NCI-H82 (cell line): ENCODE measurements at regions not wholly inside any gene's neighbourhood (a gene's known extent, or its start where the extent isn't known, plus 50 kb on each side); places are given as distances from the start of the nearest gene placed in this dataset.
A peak's percentile ranks its signal among the peaks of the same experiment; 100 is the strongest.

Experiments
- DNase-seq: peaks from one replicate; lab custom pipeline; 2025; lab: John Stamatoyannopoulos, UW

GRCh38 chr2:122883849-122884248 lies 1128.4 kb downstream of the TSN start:
- no peak for DNase-seq

DNA sequence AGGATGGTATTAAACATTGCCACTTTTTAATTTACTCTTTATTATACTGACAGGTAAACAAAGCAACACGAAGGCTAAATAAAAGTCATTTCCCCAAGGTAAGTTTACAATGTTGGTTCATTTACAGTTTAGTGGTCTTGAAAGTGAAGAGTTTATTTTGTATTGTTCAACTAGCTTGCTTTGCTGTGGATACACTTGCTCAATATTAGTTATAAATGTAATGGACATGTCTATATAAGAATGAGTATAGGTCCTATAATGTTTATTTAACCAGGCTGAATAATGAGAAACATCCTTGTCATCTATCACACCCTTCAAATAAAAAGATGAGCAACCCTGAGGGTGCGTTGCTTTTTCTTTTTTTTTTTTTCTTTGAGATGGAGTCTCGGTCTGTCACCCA lies 1129.4 kb downstream of the TSN start:
- DNase-seq, result no peak

- no peak for DNase-seq
Measured at GRCh38 chr2:122885436-122885835, 1130.0 kb downstream of the TSN start.

DNA sequence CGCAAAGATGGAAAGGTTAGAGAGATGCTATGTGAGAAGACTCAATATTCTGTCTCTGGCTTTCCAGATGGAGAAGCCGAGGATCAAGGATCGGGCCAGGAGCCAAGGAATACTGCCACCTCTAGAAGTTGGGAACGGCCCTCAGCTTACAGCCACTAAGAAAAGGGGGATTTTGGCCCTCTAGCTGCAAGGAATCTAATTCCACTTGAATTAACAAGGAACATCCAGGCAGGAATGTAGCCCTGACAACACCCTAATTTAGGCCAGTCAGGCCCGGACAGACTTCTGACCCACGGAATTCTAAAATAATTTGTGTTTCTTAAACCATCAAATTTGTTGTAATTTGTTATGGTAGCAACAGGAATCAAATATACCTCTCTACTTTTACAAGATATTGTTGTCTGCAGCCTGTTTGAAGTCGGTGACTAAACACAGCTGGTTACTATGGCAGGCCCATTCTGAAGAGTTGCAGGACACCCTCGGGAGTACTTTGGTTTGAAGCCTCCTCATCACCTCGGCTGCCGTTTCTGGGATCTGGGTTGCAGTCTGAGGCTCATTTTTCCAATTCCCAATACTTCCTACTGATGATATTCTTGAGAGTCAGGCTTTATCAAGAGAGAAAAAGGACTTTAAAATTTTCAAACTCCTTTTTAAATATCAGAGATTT lies 1131.2 kb downstream of the TSN start:
- peak; percentile 69 for DNase-seq

DNA sequence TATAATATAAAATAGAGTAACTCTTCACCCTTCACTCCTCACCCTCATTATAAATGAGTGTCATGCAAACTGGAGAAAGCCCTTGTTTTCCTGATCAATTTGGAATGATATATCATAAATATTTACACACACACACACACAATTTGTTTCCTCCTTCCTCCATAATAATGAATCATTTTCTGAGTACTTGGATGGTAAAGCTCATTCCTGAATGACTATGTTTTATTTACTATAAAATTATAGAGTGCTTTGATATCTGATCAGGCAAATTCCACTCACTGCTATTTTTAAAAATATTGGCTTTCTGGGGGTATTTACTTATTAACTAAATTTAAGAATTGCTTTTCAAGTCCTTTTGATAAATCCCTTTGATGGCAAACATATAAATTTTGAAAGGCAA lies 1125.5 kb upstream of the CNTNAP5 start:
- DNase-seq, result no peak

GRCh38 chr2:122905431-122905830 lies 1119.7 kb upstream of the CNTNAP5 start:
- no peak for DNase-seq

DNA sequence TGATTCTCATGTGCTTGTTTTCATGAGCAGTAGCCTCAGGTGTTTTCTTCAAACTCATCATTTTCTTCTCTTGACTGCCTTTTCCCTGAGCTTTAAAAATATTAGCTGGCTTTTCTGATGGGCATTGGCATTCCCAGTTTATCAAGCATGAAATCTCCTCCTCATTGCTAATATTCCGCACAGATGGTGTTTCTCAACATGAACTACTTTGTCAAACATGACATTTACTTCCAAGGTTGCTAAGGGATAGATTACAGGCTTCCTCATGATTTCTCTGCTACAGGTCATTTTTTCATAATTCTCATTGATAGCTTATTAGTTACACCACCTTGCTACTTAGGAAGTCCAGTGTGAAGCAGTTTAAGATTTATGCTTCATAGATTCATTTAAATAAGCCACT lies 1116.9 kb upstream of the CNTNAP5 start:
- DNase-seq, result peak; percentile 11

DNA sequence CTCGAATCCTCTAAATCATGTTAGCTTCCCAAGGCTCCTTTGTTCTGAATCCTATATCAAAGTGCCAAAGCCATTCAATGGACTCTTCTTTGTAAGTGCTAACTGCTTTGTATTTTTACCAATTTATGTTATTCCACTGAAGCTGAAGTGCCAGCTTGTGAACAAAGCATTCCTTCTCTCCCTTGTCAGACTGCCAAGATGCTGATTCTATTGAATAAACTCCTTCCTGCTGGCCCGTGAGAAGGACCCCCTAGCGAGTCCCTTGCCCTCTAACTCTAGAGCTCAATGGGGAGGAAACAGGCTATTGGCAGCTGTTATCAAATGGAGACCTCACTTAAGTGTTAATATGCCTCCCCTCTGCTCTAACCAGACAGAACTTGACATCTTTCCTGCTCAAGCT lies 1097.9 kb upstream of the CNTNAP5 start:
- no peak for DNase-seq

- no peak for DNase-seq
Measured at GRCh38 chr2:122927710-122928557, 1097.2 kb upstream of the CNTNAP5 start.

DNA sequence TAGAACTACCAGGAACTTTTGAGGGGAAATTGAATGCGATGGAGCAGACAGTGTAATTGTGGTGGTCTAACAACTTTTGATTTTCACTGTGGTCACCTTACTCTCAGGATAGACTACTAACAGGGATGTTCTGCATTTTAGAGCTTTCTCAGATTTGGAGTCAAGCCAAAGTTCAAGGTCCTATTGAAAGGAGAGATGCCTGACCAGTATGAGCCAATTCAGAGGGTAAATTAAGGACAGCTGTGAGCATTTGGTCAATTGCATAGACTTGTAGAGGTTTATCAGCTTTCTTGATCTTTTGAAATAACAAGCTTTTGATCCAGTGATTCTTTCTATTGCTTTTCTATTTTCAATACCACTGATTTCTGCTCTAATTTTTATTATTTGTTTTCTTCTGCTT lies 1095.7 kb upstream of the CNTNAP5 start:
- DNase-seq, result no peak

GRCh38 chr2:122935506-122935905 lies 1089.6 kb upstream of the CNTNAP5 start:
- DNase-seq, result no peak

DNA sequence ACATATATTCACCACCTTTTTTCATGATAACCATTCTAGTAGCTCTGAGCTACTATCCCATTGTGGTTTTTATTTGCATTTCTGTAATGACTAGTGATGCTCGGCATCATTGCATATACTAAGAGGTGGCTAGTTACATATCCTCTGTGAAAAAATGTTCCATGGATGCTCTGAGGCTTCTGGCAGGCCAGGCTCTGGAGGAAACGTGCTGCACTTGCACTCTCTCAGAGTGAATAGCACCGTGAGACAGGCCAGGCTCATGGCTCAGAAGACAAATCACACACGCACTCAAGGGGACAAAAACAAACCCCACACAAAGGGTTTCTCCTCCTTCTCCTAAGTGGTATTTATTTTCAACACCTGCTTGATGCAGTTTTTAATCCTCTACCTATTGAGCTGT lies 1085.3 kb upstream of the CNTNAP5 start:
- no peak for DNase-seq

DNA sequence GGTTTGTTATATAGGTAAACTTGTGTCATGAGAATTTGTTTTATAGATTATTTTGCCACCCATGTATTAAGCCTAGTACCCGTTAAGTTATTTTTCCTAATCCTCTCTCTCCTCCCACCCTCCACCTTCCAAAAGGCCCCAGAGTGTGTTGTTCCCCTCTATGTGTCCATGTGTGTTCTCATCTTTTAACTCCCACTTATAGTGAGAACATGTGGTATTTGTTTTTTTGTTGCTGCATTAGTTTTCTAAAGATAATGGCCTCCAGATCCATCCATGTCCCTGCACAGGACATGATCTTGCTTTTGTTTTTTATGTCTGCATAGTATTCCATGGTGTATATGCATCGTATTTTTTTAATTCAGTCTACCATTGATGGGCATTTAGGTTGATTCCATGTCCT lies 1075.6 kb upstream of the CNTNAP5 start:
- DNase-seq, result no peak

DNA sequence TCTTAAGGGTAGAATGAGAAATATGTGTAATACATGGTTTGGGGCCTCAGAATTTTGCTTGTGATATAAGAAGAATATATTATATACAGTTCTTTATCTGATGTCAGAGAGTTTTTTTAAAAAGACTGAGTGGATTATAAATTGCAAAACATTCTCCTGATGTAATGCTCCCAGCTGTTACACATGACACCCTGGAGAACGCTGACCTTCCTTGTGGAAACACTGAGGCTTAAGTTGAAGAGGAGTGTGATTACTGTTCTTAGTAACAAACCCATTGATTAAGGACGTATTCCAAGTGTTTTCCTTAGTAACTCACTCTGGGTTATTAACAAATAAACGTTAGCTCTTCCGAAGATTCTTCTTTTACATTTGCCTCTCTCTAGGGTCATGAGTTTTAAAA lies 1069.3 kb upstream of the CNTNAP5 start:
- peak; percentile 41 for DNase-seq

DNA sequence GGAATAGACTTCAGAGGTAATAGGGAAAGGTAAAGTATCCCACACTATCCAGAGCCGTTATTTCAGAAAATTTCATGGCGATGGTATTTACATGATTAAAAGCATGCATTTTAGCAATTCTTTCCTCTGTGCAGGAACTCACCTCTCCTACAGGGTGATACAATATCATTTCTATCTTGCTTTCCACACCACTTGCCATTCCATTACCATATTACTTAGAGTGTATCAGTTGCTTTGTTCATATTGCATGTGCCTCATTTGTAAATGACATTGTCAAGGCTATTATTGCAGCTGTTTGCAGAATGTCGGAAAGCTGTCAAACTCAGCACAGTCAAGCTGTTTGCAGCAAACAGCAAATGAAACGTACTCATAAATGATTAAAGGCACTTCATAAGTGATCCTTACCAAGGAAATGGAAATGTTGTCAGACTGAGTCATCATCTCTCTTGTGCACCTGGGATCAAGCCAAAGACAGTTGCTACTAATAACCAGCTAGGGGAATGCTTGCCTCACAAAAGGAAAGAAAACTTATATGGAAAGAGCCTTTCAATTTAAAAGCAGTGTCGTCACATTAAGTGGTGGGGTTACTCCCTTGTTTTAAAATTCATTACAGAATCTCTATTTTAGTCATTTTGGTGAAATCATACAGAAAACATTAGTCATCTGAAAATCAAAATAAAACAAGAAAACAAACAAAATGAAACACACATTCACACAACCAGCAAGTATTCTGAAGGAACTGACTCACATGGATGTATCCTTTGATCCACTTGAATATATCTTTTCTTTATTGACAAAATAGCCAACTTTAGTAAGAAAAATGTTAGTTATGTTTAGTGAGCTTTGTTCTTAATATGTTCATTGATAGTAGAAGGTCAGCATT lies 1064.1 kb upstream of the CNTNAP5 start:
- DNase-seq, result no peak

- no peak for DNase-seq
Measured at GRCh38 chr2:122966461-122966860, 1058.6 kb upstream of the CNTNAP5 start.

- no peak for DNase-seq
Measured at GRCh38 chr2:122977580-122977979, 1047.5 kb upstream of the CNTNAP5 start.

DNA sequence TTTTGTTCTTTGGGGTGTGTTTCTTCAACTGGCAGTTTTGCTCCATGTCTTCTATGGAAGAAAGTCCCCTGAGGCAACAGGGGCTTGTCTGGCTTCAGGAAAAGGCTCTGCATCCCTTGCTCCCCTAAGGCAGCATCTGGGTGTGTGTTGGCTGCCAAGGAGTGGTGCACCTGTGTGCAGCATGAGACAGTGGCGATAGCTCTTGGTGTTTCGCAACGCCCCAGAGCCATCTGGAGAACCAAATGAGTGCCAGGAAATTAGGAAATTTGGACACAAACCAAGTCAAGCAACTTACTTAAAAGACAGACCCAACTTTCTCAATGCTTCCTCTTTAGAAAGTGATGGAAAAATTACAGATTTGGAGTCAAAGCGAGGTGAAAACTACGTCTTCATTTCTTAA lies 1044.4 kb upstream of the CNTNAP5 start:
- DNase-seq, result no peak

DNA sequence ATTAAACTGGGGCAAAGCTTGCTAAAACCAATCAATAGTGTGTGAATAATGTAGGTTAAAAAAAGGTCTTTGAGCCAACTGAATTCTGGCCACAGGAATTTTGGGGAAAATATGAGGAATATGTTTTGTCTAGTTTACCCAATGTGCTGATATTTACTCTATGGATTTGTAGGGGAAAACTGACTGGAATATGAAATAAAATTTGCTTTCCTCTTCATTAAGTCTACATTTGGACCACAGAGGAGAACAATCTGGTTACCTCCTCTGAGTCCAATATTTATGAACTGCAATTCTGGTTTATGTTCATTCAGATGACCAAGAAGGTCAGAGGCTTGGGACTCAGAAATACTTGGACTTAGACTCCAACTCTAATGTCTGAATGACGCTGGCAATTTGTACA lies 1042.2 kb upstream of the CNTNAP5 start:
- no peak for DNase-seq

GRCh38 chr2:122988395-122989221 lies 1036.5 kb upstream of the CNTNAP5 start:
- DNase-seq, result peak; percentile 6

DNA sequence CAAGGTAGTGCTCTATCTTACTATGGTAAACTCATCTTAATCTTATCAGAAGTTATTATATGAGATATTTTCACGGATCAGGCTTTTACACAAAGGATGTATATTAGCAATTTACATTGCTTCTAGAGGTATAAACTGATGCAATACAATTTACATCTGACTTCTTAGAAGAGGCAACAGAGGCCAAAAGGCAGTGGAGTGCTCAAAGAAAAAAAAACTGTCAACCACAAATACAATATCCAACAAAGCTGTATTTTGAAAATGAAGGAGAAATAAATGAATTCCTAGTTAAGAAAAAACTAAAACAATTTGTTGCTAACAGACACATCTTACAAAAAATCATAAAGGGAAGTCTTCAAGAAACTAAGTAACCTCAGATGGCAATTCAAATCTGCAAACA lies 1031.5 kb upstream of the CNTNAP5 start:
- no peak for DNase-seq

DNA sequence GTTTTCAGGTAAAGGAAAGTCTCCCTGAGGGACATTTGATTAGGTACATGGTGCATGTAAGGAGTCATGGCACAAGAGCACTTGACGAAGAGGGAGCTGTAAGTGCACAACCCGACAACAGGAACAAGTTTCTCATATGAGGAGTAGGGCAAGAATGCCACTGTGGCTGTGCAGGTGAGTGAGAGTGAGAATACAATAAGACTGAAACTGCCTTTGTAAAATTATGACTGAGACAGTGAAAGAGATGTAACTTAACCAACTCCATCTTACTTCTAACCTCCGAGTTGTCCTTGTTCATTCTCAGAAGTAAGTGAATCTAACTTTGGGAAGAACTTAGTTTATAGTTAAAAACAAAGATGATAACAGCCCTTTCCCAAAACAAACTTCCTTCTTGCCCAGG lies 1025.8 kb upstream of the CNTNAP5 start:
- DNase-seq, result no peak
